ENCODE measurements at regions not wholly inside any gene's neighbourhood (a gene's known extent, or its start where the extent isn't known, plus 50 kb on each side); places are given as distances from the start of the nearest gene placed in this dataset.
A peak's percentile ranks its signal among the peaks of the same experiment; 100 is the strongest.

DNA sequence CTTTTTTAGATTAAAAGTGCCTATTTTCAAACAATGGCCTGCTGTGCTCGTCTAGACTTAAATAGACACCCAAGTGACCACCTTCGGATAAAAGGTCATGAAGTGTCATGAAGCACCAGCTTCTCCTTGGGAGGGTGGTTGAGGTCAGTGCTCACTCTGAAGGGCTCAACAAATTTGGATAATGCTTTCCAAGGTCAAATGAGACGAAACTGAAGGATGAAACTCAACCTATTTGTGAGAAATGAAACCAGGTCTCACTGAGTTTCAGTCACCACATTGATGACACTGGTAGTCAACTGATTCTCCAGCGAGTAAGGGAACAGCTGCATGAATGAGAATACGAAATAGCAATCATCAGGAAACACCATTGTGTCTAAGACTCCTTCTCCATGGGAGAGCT is 852.6 kb downstream of the NTRK3 start:
- TF ChIP-seq GATA3 (IDR thresholded peaks at IDR 0.05; ENCODE audit: low read depth, low read length) (no peak), GATA2 (IDR thresholded peaks at IDR 0.05; ENCODE audit: low read depth, low read length) (no peak)

DNA sequence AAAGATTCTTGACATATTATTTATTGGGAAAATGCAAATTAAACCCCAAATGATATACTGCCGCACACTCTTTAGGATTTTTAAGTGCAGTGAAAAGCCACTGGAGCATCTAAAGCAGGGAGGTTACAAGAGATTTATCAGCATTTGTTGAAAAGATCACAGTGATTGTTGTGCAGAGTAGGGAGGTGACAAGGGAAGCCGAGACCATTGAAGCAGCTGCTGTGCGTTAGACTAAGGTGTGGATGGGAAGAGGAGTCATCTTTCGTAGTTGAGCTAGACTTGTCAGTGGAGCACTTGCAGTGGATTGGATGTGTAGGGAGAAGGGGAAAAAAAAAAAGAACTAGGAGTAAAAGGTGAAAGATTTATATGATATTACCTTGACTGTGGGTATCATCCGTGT is 854.6 kb downstream of the NTRK3 start:
- no peak for TF ChIP-seq GATA2 (IDR thresholded peaks at IDR 0.05; ENCODE audit: low read depth, low read length)
- TF ChIP-seq GATA3 (IDR thresholded peaks at IDR 0.05; ENCODE audit: low read depth, low read length), result no peak

DNA sequence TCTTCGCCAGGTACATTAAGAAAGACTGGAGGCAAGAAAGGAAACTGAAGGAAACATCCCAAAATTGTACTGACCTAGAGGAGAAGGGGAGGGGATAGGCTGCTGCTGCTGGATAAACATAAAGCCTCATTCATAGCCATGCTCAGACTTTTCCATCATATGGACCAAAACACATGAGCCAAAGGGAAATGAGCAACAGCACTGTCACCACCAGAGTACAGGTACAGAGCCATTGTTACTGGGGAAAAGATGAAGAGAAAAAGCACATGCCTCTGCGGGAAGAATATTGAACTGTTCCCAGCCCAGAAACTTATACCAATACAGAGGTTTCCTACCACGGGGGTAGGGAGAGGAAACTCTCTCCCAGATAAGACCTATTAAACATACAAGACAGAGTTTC is 861.9 kb downstream of the NTRK3 start:
- TF ChIP-seq GATA2 (IDR thresholded peaks at IDR 0.05; ENCODE audit: low read depth, low read length), result no peak
- no peak for TF ChIP-seq GATA3 (IDR thresholded peaks at IDR 0.05; ENCODE audit: low read depth, low read length)

DNA sequence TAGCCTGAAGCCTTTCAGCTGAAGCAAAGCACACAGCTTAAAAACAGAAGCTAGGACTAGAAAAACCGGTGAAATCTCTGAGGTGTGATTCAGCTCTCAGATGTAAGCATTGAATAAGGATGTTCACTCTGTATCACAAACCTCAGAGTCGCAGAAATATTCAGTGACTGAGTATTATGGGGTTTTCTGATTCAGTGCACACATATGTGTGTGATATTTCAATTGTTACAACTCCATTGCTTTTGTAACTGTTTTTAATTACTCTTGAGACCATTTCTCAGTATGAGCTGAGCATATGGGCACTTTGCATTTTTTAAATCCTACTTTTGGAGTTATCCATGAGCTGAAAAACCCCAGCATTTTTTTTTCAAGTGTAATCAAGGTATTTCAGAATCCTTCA is 868.8 kb downstream of the NTRK3 start:
- TF ChIP-seq GATA2 (IDR thresholded peaks at IDR 0.05; ENCODE audit: low read depth, low read length), result no peak
- TF ChIP-seq GATA3 (IDR thresholded peaks at IDR 0.05; ENCODE audit: low read depth, low read length), result no peak

DNA sequence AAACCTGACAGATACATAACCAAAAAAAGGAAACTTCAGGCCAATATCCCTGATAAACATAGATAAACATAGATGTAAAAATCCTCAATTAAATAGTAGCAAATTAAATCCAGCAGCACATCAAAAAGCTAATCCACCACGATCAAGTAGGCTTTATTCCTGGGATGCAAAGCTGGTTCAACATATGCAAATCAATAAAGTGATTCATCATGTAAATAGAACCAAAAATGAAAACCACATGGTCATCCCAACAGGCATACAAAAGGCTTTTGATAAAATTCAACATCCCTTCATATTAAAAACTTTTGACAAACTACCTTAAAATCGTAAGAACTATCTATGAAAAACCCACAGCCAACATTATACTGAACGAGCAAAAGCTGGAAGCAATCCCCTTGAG is 882.2 kb downstream of the NTRK3 start:
- TF ChIP-seq GATA3 (IDR thresholded peaks at IDR 0.05; ENCODE audit: low read depth, low read length), result no peak
- no peak for TF ChIP-seq GATA2 (IDR thresholded peaks at IDR 0.05; ENCODE audit: low read depth, low read length)

DNA sequence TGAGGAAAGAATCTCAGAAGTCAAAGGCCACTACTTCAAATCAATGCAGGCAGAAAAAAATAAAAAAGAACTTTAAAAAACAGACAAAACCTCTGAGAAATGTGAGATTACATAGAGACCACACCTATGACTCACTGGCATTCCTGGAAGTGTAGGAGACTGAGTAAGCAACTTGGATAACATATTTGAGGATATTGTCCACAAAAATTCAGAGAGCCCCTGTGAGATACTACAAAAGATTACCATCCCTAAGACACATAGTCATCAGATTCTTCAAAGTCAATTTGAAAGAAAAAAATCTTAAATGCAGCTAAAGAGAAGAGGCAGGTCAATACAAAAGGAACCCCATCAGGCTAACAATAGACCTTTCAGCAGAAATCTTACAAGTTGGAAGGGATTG is 887.3 kb downstream of the NTRK3 start:
- TF ChIP-seq GATA3 (IDR thresholded peaks at IDR 0.05; ENCODE audit: low read depth, low read length) (no peak), GATA2 (IDR thresholded peaks at IDR 0.05; ENCODE audit: low read depth, low read length) (no peak)

DNA sequence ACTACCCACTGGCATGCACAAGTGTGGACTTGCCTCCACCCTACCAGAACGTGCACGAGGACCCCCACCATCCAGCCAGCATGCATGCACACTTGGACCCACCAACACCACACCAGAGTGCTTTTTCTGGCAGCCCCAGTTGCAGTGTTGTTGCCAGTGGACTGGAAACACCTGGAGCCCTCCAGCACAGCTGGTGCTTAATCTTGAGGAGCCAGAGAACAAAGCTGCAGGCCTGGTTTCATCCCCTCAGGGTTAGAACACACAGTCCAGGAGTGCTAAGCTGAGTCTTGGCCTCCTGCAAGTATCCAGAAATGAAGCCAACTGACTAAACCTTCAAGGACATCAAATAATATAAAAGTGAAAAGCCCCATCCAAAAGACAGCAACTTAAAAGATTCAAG is 888.0 kb downstream of the NTRK3 start:
- TF ChIP-seq GATA2 (IDR thresholded peaks at IDR 0.05; ENCODE audit: low read depth, low read length) (no peak), GATA3 (IDR thresholded peaks at IDR 0.05; ENCODE audit: low read depth, low read length) (no peak)

DNA sequence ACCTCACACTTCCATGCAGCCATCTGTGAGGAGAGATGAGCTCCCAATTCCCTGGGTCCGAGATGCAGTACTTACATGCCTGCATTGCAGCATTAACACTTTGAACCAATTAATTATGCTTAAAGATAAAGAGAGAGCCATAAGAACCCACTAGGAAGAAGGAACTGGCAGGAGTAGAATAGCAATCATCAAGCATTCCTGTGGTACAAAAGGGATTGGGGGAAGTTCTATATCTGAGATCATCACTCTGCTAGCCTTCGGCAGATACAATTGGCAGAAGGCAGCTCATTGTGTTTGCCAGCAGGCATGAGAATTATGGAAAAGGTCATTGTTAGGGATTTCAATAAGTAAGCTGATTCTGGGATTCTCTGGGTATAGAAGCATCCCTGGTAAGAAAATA is 891.4 kb downstream of the NTRK3 start:
- no peak for TF ChIP-seq GATA2 (IDR thresholded peaks at IDR 0.05; ENCODE audit: low read depth, low read length)
- no peak for TF ChIP-seq GATA3 (IDR thresholded peaks at IDR 0.05; ENCODE audit: low read depth, low read length)

DNA sequence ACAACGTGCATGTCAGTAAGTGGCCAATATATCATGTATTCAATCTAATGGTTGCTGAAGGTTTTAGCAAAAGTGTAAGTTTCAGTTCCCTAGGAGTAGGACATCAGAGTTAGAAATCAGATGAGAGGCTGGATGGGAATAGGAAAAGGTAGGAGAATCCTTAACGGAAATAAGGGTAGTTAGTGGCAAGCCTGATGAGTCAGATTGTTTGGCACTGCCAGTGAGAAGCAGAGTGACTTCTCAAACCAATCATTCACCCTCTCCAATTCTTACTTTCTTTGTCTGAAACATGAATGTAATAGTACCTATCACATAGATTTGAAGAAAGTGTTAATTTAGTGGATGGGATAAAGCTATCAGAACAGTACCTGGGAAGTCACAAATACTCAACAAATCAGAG is 894.0 kb downstream of the NTRK3 start:
- TF ChIP-seq GATA2 (IDR thresholded peaks at IDR 0.05; ENCODE audit: low read depth, low read length) (no peak), GATA3 (IDR thresholded peaks at IDR 0.05; ENCODE audit: low read depth, low read length) (no peak)

DNA sequence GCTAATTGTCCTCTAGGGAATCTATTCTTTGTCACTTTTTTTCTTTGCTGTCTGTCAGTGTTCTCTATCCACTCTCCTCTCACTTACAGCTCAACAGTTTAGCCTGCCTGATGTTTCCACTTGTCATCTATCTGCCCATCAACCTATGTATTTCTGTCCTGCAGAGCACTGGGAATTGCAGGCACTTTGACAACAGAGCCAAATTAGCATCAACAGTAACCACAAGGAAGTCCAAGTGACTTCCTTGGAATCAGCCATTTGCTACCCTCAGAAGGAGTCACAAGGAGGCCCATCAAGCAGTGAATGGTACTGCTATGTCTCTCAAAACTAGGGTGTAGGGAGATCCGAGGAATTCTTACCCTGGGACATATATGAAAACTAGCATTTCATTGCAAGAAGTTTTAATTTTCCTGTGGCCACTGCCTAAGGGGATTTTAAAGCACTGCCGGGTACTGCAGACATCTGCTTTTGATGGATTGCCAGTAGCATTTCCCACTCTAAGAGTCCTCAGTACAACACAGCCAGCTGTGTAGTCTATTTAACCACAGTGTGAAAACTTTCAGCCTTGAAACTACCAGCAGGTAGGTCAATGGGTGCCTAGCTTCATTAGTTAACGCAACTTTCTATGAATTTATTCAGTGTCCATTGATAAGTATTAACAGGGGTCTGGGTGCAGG is 898.8 kb downstream of the NTRK3 start:
- TF ChIP-seq GATA3 (IDR thresholded peaks at IDR 0.05; ENCODE audit: low read depth, low read length), result no peak
- no peak for TF ChIP-seq GATA2 (IDR thresholded peaks at IDR 0.05; ENCODE audit: low read depth, low read length)

DNA sequence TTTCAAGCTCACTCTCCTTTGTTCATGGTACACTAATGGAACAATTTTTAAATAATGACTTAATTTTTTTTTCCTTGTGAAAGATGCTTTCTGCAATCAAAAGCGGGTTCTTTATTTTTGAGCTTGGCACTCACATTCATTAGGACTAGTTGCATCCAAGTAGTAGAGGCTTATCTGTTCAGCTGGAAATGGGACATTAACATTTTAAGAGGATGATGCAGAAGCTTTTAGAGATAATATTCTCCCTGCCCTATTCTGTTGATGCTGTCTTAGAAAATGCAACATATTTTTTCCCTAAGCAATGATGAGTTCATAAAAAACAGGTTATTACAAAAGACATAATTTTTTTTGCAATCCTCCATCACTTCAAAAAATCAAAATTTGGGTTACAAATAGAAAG is 900.6 kb downstream of the NTRK3 start:
- TF ChIP-seq GATA2 (IDR thresholded peaks at IDR 0.05; ENCODE audit: low read depth, low read length) (no peak), GATA3 (IDR thresholded peaks at IDR 0.05; ENCODE audit: low read depth, low read length) (no peak)

DNA sequence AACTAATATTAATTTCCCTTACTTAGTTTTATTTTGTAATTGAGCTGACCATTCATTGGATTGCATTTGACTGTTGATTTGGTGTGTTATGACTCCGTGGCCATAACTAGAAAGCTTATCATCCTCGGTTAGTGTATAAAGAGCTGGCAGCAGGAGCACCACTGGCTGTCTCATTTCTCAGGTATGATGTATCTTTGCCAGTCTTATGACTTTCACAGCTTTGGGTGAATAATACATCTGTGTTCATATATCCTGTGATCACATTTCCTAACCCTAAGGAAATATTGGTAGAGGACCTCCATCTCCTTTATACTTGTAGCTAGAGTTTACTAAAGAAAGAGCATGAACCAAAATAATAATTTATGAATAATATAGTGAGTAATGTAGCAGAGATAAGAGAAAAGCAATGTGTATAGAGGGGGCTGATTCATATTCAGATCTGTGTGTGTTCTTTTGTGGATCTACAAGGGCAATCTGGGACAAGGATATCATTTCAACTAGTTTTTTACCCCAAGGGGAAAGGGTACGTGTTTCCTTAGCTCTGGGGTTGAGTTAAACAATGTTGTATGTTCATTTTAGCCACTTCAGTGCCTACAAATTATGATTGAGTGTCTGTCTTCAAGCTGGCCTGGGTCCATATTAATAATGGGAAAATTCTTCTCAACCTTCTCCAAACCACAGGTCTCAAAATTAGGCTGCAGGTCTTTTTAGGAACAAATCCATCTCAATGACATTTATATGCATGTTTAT is 901.7 kb downstream of the NTRK3 start:
- TF ChIP-seq GATA2 (IDR thresholded peaks at IDR 0.05; ENCODE audit: low read depth, low read length) (no peak), GATA3 (IDR thresholded peaks at IDR 0.05; ENCODE audit: low read depth, low read length) (no peak)

DNA sequence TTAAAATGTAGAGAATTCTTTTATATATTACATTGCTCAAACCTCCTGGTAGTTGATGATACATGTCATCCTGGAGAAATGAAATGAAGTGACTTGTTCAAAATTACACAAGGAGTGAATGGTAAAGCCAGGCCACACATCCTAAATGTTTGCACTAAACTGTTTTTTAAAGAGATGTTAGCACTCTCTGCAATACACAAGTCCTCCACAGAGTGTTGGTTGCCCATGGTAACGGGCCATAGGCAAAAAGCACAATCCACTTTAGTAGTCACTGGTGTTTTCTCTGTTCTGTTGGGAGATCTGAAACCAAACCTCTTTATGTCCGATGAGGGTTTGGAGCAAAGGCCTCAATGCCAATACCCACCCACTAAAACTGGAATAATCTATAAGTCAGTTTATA is 907.4 kb downstream of the NTRK3 start:
- TF ChIP-seq GATA3 (IDR thresholded peaks at IDR 0.05; ENCODE audit: low read depth, low read length), result no peak
- TF ChIP-seq GATA2 (IDR thresholded peaks at IDR 0.05; ENCODE audit: low read depth, low read length), result no peak

DNA sequence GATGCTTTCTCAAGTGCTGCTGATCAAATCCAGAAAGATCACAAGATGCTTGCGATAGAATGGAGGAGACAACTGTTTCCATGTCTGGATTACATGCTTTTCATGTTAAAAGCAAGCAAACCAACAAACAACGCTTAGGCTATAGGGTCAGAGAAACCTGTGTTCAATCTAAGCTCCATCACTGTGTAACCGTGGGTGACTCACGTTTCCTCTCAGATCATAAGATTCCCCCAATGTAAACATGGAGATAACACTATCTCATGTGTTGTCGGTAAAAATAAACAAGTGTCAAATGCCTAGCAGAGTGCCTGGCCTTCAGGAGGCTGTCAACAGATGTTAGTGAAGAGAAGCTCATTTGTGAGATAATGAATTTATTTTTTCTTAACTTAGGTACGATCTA is 907.8 kb downstream of the NTRK3 start:
- TF ChIP-seq GATA2 (IDR thresholded peaks at IDR 0.05; ENCODE audit: low read depth, low read length), result peak; percentile 50; the same call in 1 of the 2 replicates
- TF ChIP-seq GATA3 (IDR thresholded peaks at IDR 0.05; ENCODE audit: low read depth, low read length), result no peak

DNA sequence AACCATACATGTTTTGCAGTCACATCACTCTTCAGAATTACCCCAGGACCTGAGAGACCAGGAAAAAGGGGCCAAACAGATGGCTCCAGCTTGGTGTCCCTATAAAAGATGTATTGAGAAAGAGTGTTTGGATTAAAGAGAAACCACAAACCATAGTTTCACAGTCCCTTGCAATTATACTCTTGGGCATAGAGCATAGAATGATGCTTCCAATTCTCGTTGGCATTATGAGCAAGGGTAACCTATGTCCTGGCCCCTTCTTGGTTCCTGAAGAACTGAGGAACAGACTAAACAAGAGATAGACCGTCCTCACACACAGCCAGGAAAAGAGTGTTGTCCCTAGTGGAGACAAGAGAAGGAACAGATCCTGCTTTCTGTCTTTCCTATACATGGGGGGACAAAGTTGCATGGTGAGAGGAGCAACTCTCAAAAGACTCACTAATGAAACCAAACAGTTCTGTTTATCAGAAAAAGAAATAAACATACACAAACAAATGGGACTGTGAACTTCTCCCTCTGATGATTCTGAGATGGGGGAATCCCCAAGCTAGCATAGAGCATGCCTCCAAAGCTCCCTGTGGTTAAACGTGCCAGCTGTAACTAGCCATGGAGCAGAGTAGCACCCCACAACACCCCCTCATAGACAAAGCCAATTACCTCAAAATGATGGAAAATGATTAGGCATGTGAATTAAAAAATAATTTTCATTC is 908.6 kb downstream of the NTRK3 start:
- TF ChIP-seq GATA2 (IDR thresholded peaks at IDR 0.05; ENCODE audit: low read depth, low read length) (no peak), GATA3 (IDR thresholded peaks at IDR 0.05; ENCODE audit: low read depth, low read length) (no peak)

Measured in SH-SY5Y (cell line).